Loucy (cell line): ENCODE measurements at regions not wholly inside any gene's neighbourhood (a gene's known extent, or its start where the extent isn't known, plus 50 kb on each side); places are given as distances from the start of the nearest gene placed in this dataset.

Experiments
- H2AFZ ChIP-seq: fragments of 200-600 bp; sonication (generic); 2 replicates; pipeline ENCODE4 v1.6.0; 2016; ENCODE audit warnings: antibody characterized with exemption, mild to moderate bottlenecking, low read length, moderate library complexity
- H3F3A ChIP-seq: fragments of 200-600 bp; 2 replicates; pipeline ENCODE4 v1.6.0; 2016; ENCODE audit warnings: antibody characterized with exemption, low read depth, mild to moderate bottlenecking
- H3K27me3 ChIP-seq: fragments of 200-600 bp; sonication (generic); 2 replicates; pipeline ENCODE4 v1.6.1; 2014; ENCODE audit warnings: low read length, mild to moderate bottlenecking; ENCODE audit not compliant: insufficient read depth, poor library complexity, severe bottlenecking
- H3K36me3 ChIP-seq: fragments of 200-600 bp; sonication (generic); 2 replicates; pipeline ENCODE4 v1.6.1; 2016; ENCODE audit warnings: low read length; ENCODE audit not compliant: insufficient read depth
- H3K4me1 ChIP-seq: fragments of 200-600 bp; sonication (generic); 2 replicates; pipeline ENCODE4 v1.5.1; 2014; ENCODE audit warnings: low read length, mild to moderate bottlenecking; ENCODE audit not compliant: insufficient read depth, poor library complexity, severe bottlenecking
- H3K4me2 ChIP-seq: fragments of 200-600 bp; sonication (generic); 2 replicates; pipeline ENCODE4 v1.6.0; 2014; ENCODE audit warnings: antibody characterized with exemption, low read length, low read depth, mild to moderate bottlenecking; ENCODE audit not compliant: poor library complexity, severe bottlenecking
- H3K4me3 ChIP-seq: fragments of 200-600 bp; sonication (generic); 2 replicates; pipeline ENCODE4 v1.5.1; 2014; ENCODE audit warnings: low read length, mild to moderate bottlenecking, mixed read lengths; ENCODE audit not compliant: poor library complexity, severe bottlenecking
- H3K79me2 ChIP-seq: fragments of 200-600 bp; sonication (generic); 2 replicates; pipeline ENCODE4 v1.6.1; 2014; ENCODE audit warnings: low read length; ENCODE audit not compliant: insufficient read depth
- H3K9ac ChIP-seq: fragments of 200-600 bp; sonication (generic); 2 replicates; pipeline ENCODE4 v1.6.0; 2014; ENCODE audit warnings: mild to moderate bottlenecking, low read depth, low read length, moderate library complexity; ENCODE audit not compliant: poor library complexity, severe bottlenecking
- H3K9me2 ChIP-seq: fragments of 200-600 bp; sonication (generic); replicated peaks from 2 replicates; pipeline ENCODE4 v1.6.1; 2016; ENCODE audit warnings: low read depth, low read length, mixed read lengths
- H3K9me3 ChIP-seq: fragments of 200-600 bp; sonication (generic); 2 replicates; pipeline ENCODE4 v1.6.1; 2014; ENCODE audit warnings: mild to moderate bottlenecking, antibody characterized with exemption, low read length, low read depth; ENCODE audit not compliant: insufficient read depth
- H4K20me1 ChIP-seq: fragments of 200-600 bp; sonication (generic); 2 replicates; pipeline ENCODE4 v1.6.0; 2014; ENCODE audit warnings: antibody characterized with exemption, low read length, mild to moderate bottlenecking; ENCODE audit not compliant: insufficient read depth, poor library complexity, severe bottlenecking
- CTCF ChIP-seq: fragments of 200-600 bp; sonication (generic); conservative IDR thresholded peaks from 2 replicates; pipeline ENCODE4 v1.5.1; 2014; ENCODE audit warnings: mild to moderate bottlenecking, antibody characterized with exemption, low read length
- EZH2phosphoT487 ChIP-seq: fragments of 200-600 bp; IDR thresholded peaks from 2 replicates; pipeline ENCODE4 v1.6.1; 2018; ENCODE audit warnings: antibody characterized with exemption, mild to moderate bottlenecking, moderate library complexity, borderline replicate concordance

- no peaks in the 10 kb centered on the region for H3K79me2 ChIP-seq
- no peaks in the 10 kb centered on the region for H3K9me2 ChIP-seq
- H3K9ac ChIP-seq, result no peak overlapping the region
- no peaks in the 10 kb centered on the region for H4K20me1 ChIP-seq
- no peak overlapping the region for H3K4me2 ChIP-seq
- H3F3A ChIP-seq, result no peaks in the 10 kb centered on the region
- no peak overlapping the region for H3K4me3 ChIP-seq
- no peaks in the 10 kb centered on the region for H3K4me1 ChIP-seq
- no peaks in the 10 kb centered on the region for H3K27me3 ChIP-seq
- TF ChIP-seq EZH2phosphoT487, result no peak
- TF ChIP-seq CTCF, result no peak
- no peaks in the 10 kb centered on the region; the same call in 1 of the 2 replicates for H3K9me3 ChIP-seq
- H3K36me3 ChIP-seq, result no peaks in the 10 kb centered on the region
- H2AFZ ChIP-seq, result no peak overlapping the region
These were observed 120.9 kb upstream of the SMIM21 start for GRCh38 chr18:75548353-75548905.

- Histone ChIP-seq H3K36me3 (no peaks in the 10 kb centered on the region), H3K4me3 (no peak overlapping the region), H2AFZ (no peak overlapping the region), H3K9me3 (no peaks in the 10 kb centered on the region; the same call in 1 of the 2 replicates), H3K9me2 (no peaks in the 10 kb centered on the region), H3K4me1 (no peaks in the 10 kb centered on the region), H3K27me3 (no peaks in the 10 kb centered on the region), H3K9ac (no peak overlapping the region), H3K79me2 (no peaks in the 10 kb centered on the region), H3K4me2 (no peak overlapping the region), H3F3A (no peaks in the 10 kb centered on the region), H4K20me1 (no peaks in the 10 kb centered on the region)
- TF ChIP-seq EZH2phosphoT487 (no peak), CTCF (peak; percentile 32; the same call in 1 of the 2 replicates)
These were observed 119.5 kb upstream of the SMIM21 start for GRCh38 chr18:75546964-75547363.

- Histone ChIP-seq H3K4me2 (no peak overlapping the region), H3K9me3 (no peaks in the 10 kb centered on the region; the same call in 1 of the 2 replicates), H3K79me2 (no peaks in the 10 kb centered on the region), H3K27me3 (no peaks in the 10 kb centered on the region), H4K20me1 (no peaks in the 10 kb centered on the region), H3K36me3 (no peaks in the 10 kb centered on the region), H3K9ac (no peak overlapping the region), H2AFZ (no peak overlapping the region), H3F3A (no peaks in the 10 kb centered on the region), H3K4me3 (no peak overlapping the region), H3K9me2 (no peaks in the 10 kb centered on the region), H3K4me1 (no peaks in the 10 kb centered on the region)
- TF ChIP-seq CTCF (no peak), EZH2phosphoT487 (no peak)
These were observed 117.7 kb upstream of the SMIM21 start for GRCh38 chr18:75545189-75545588.
